HG03045 (cell line): ENCODE measurements at regions not wholly inside any gene's neighbourhood (a gene's known extent, or its start where the extent isn't known, plus 50 kb on each side); places are given as distances from the start of the nearest gene placed in this dataset.

Experiments
- ATAC-seq: cut with Tn5 transposase; IDR thresholded peaks from one replicate; pipeline ENCODE4 v1.9.1; 2021; ENCODE audit warnings: mild to moderate bottlenecking, moderate library complexity; ENCODE audit not compliant: unreplicated experiment

GRCh38 chr4:10773010-10773409, 88.4 kb upstream of the CLNK start:
- ATAC-seq: no peak

DNA sequence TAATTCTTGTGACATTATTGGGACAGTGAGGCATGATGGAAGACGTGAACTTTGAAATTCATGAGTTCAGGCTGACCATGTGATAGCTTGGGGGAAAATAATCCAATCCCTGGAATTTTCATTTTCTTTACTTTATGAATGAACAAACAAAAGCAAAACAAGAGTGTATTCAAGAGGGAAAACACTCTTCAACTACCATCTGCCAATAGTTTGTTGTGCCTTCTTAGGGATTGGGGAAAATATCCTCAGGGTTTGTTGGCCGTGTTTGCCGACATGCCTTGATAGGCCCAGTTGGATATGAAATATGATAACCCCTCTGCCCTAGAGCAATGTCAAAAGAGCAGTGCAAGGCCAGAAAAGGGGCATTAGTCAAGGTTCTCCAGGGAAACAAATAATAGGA, 80.8 kb upstream of the CLNK start:
- no peak for ATAC-seq

DNA sequence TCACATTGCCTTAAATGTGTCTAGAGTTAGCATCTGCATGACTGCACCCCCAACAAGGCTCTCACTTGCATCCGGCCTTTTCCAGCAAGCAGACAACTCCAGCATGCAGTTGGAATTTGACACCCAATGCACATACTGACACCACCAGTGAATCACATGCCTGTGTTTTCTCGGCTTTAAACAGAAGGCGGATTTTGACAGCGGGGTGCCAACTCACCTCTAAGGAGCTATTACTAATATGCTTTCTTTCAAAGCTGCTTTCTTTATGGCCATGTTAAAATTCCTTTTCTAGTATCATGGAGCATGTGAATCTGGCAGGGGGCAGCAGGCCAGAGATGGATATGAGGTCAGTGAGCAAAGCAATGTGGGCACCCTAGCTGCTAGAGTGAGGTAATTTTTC, 78.0 kb upstream of the CLNK start:
- no peak for ATAC-seq

- ATAC-seq: no peak
Observed at GRCh38 chr4:10761903-10762302, 77.3 kb upstream of the CLNK start.

- no peak for ATAC-seq
Observed at GRCh38 chr4:10760086-10760485, 75.5 kb upstream of the CLNK start.

- no peak for ATAC-seq
Observed at GRCh38 chr4:10758906-10759305, 74.3 kb upstream of the CLNK start.

DNA sequence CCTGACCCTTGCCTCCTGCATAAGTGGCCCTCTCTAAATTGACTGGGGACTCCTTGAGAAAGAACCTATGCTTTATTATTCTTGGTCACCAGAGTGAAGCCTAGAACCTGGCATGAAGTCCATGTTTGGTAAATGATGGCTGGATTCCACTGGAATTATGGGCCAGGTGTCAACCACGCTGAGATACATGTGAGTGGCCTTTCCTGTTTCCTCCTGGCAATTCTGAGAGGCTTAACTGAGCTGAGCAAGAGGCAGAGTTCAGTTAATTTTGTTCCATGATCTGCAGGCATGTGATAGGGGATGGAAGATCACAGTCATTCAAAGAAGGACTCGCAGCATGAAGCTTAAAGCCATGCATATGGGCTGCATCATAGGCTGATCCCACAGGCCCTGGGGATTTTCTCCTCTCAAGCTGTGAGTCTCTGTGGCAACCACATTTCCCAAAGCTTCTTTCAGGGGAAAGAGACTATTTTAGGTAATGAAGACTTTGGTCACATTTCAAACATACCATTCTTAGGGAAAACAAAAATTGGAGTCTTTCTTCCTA, 69.4 kb upstream of the CLNK start:
- ATAC-seq: no peak

DNA sequence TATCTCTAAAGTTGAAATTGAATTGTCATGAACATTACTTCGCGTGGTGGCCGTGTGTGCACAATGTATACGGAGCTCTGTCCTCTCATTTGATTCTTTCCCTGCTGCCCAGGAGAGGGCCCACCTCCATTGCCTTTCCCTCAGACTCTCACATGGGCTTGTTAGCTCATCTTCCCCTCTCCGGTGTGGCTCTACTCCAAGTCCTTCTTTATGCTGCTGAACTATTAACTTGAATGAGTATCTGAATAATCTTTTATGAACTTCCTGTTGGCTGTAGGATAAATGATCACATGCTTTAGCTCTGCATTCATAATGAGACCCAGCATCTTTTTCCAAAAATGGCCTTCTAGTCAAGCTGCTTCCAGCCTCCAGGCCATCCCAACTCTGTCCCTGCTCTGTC, 68.8 kb upstream of the CLNK start:
- no peak for ATAC-seq

DNA sequence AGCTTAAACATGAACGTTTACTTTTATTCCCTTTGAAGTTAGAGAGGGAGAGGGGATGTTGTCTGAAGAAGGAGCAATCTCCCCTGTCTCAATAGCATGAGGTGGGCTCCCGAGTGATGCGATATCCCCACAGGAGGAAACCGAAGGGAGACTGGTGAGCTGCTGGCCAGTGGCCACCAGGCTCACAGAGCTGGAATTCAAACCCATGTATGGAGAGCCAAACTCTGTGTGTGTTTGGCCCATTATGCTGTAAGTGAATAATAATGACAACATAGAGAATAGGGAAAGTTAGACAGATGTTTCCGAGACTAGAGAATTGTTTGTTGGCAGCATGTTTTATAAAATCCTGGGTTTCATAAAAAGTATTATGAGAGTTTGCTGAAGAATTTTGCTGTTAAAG, 66.1 kb upstream of the CLNK start:
- ATAC-seq: no peak

GRCh38 chr4:10747186-10747585, 62.6 kb upstream of the CLNK start:
- ATAC-seq: peak; percentile 66

- ATAC-seq: no peak
Observed at GRCh38 chr4:10746371-10747171, 62.0 kb upstream of the CLNK start.

DNA sequence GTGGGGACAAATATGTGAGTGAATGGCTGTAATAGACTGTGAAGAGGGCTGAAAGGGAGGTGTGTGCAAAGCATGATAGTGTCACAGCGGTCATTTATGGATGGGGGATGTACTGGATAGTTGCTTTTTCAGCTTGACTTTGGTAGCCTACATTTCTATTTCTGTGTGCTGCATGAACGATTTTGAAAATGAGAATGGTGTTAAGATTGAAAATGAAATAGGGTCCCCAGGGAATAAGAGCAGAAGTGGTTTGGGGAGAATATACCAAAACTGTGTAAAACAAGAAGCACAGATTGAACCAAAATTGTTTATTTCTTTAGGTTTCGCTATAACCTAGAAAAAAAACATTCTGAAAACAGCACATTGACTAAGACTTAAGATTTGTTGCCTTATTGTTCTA, 58.8 kb upstream of the CLNK start:
- peak; percentile 49 for ATAC-seq

- peak; percentile 35 for ATAC-seq
Observed at GRCh38 chr4:10741961-10742699, 57.6 kb upstream of the CLNK start.

DNA sequence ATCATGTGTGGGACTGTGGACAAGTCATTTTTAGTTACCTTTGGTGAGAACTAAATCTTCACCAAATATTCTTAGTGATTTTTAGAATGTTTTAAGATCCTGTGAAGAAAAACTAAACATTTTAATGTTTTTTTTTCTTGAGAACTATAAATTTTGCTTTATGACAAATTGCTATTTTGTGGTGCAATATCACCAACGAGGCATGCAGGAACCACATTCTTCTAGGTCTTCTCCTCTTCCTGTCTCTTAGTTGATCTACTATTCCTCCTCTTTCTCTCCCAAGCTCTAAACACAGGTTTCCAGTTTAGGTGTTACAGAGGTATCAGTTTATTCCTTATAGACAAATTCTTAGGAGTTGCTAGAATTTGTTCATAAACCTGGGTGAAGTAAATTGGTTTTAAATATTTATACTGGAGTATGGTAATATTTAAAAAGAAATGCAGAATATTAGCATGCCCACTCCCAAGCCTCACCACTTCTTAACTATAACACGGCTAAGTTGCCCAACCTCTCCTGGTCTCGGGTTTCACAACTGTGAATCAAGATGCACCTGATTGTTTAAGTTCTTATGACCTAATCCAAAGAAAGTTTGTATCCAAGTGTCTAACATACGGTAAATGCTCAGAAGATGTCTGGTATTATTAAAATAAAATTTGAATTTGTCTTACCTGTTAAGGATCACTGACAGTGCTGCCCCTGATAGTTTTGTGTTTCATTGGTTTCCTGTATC, 56.5 kb upstream of the CLNK start:
- no peak for ATAC-seq

GRCh38 chr4:10740251-10740650, 55.7 kb upstream of the CLNK start:
- no peak for ATAC-seq

- no peak for ATAC-seq
Observed at GRCh38 chr4:10738826-10739489, 54.4 kb upstream of the CLNK start.

DNA sequence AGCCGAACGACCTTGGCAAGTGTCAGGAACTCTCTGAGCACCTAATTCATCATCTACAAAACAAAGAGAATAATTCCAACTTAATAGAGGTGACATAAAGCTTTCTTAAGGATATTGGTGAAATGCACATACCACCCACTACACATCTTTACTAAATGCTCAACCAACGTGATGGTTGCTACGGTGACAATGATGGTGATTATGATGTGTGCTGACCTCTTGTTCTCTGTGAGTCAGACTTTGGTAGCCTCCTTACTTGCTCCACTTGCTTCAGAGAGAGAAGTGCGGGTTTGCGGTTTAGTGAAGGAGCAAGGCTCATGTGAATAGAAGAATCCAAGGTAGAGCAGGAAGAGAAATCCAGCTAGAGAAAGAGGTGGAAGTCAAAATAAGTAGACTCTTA, 52.8 kb upstream of the CLNK start:
- no peak for ATAC-seq

GRCh38 chr4:10736895-10737294, 52.3 kb upstream of the CLNK start:
- no peak for ATAC-seq

- ATAC-seq: no peak
Observed at GRCh38 chr4:10736266-10736665, 51.7 kb upstream of the CLNK start.

GRCh38 chr4:10734697-10735096, 50.1 kb upstream of the CLNK start:
- ATAC-seq: no peak
